IPS-18c (cell line): ENCODE measurements at regions not wholly inside any gene's neighbourhood (a gene's known extent, or its start where the extent isn't known, plus 50 kb on each side); places are given as distances from the start of the nearest gene placed in this dataset.

Experiments
- H3K4me3 ChIP-seq: 2 replicates; pipeline ENCODE4 v1.7.0; 2013; ENCODE audit warnings: low read depth, mild to moderate bottlenecking, low read length, moderate library complexity; ENCODE audit not compliant: insufficient read depth
- H3K9me3 ChIP-seq: one replicate; pipeline ENCODE4 v1.6.1; 2013; ENCODE audit warnings: mild to moderate bottlenecking, low read length, moderate library complexity; ENCODE audit not compliant: control insufficient read depth, insufficient read depth

DNA sequence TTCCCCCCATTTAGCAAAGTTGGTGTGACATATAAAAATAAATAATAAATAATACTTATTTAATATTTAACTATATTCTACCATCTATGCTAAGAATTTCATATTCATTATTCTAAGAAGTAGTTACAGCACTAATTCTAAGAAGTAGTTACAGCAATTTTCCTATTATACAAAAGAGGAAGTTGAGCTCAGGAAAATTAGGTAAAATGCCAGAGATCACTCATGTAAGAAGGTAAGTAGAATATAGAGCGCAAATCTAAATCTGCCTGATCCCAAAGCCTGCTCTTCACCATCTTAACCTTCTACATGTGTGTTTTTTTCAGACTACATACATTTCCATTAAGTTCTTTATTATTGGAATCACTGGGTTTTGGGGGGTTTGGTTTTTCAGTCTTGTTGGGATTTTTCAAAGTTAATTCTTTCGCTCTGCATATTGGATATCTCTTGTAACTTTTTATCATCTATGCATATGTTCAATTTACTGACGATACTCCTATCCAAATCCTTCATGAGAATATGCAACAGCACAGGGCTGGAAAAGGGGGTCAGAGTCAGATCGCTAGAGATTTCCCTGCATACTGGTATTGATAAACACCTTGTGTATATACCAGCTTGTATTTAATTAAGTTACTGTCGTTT, 852.1 kb downstream of the MAT2B start:
- no peaks in the 10 kb centered on the region for H3K9me3 ChIP-seq
- no peak overlapping the region for H3K4me3 ChIP-seq

DNA sequence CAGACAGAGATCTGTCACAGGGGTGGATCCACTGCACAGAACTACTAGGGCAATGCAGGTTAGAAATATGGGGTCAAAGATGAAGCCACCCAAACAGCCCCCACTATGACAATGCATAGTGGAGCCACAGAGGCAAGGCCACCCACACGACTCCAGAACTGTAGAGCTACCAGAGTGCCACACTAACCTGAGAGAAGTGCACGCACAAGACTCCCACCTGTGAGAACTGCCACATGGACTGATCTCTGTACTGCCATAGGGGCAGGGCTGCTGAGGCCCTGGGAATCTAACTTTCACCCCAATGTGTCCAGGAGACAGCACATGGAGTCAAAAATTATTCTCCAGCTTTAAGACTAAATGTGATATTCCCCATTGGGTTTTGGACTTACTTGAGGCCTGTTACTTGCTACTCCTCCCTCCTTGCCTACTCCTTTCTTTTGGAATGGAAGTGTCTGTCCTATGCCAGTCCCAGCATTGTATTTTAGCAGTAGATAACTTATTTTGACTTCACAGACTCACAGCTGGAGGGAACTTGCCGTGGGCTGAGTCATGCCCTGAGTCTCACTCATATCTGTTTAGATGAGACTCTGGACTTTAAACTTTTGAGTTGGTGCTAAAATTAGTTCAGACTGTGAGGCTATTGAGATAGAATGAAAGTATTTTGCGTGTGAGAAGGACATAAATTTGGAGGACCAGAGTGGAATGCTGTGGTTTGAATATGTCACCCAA, 853.3 kb downstream of the MAT2B start:
- Histone ChIP-seq H3K4me3 (no peak overlapping the region), H3K9me3 (no peaks in the 10 kb centered on the region)

DNA sequence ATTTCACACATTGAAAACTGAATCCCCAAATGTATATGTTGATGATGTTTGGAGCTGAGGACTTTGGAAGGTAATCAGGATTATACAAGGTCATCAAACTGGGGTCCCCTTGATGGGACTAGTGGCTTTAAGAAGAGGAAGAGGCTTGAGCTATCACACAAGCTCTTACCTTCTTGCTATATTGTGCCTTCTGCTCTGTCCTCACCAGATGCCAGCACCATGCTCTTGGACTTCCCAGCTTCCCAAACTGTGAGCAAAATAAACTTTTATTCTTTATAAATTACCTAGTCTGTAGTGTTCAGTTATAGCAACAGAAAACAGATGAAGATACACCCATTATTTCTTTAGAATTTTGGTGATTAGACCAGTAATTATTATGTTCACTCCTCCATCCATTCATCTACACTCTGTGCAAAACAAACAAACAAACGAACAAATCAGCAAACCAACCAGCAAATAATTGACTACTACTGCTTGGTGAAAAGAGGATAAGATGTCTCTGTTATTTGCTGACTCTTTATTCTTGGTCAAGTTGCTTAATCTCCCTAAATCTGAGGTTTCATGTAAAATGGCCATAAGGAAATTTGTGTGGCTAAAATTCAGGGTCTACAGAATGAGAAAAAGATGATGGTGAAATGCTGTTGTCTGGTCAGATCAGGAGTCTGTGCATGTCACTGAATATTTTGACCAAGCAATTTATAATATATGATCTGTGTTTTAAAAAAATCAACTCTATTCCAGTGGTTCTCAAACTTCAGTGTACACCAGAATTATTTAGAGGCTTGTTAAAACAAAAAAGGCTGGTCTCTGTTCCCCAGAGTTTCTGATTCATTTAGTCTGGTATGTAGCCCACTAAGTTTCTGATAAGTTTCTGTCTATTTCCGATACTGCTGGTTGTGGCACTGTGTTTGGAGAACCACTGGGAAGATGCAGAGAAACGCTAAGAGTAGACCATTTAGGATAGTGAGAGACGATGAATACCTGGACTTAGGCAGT, 854.1 kb downstream of the MAT2B start:
- no peak overlapping the region for H3K4me3 ChIP-seq
- H3K9me3 ChIP-seq = no peaks in the 10 kb centered on the region

DNA sequence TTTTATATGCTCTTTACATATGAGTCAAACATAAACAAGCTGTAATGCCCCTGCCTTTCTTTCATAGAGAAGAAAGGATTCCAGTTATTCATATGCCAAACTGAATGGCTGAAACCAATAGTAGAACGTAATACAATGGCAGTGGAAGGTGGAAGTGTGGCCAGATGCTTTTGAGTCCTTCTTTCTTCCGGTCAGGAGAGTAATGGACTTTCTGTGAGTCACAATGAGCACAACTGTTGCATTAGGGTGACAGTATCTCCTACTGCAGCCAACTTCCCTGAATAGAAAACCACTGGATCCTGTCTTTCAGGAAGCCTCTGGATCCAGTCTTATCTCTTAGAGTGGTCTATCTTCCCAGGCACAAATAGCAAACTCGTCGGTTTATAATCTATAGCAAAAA, 855.2 kb downstream of the MAT2B start:
- no peaks in the 10 kb centered on the region for H3K9me3 ChIP-seq
- H3K4me3 ChIP-seq = no peak overlapping the region

DNA sequence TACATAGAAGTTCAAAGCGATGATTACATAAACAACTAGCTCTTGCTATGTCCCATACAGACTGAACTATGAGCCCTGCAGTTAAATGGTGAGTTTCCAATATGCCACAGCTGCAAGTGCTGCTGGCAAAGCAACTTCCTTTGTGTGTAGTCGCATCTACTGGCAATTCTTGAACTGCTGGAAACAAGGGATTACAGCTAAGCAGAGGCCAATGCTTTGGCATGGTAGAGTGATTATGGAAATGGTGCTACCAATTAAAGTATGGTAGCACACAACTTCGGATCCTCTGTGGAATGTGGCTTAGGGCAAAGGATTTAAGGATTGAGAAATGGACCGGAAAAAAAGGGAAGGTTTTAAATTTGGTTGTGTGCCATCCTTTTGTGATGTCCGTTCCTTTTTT, 856.6 kb downstream of the MAT2B start:
- Histone ChIP-seq H3K9me3 (no peaks in the 10 kb centered on the region), H3K4me3 (no peak overlapping the region)

DNA sequence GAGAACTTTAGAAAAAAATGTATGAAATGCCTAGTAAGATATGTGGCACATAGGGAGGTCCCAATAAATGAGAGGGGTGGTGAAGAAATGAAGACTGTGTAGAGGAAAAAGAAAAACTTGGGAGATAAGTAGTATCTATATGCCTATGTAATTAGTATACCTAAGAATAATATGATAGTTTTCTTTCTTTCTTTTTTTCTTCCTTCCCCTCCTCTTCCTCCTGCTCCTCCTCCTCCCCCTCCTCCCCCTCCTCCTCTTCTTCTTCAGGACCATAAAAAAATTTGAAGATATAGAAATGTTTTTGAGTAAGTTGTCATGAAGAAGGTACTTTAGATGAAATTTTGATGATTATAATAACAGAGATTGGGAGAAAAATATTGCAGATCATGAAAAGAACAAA, 857.4 kb downstream of the MAT2B start:
- H3K4me3 ChIP-seq = no peak overlapping the region
- no peaks in the 10 kb centered on the region for H3K9me3 ChIP-seq

DNA sequence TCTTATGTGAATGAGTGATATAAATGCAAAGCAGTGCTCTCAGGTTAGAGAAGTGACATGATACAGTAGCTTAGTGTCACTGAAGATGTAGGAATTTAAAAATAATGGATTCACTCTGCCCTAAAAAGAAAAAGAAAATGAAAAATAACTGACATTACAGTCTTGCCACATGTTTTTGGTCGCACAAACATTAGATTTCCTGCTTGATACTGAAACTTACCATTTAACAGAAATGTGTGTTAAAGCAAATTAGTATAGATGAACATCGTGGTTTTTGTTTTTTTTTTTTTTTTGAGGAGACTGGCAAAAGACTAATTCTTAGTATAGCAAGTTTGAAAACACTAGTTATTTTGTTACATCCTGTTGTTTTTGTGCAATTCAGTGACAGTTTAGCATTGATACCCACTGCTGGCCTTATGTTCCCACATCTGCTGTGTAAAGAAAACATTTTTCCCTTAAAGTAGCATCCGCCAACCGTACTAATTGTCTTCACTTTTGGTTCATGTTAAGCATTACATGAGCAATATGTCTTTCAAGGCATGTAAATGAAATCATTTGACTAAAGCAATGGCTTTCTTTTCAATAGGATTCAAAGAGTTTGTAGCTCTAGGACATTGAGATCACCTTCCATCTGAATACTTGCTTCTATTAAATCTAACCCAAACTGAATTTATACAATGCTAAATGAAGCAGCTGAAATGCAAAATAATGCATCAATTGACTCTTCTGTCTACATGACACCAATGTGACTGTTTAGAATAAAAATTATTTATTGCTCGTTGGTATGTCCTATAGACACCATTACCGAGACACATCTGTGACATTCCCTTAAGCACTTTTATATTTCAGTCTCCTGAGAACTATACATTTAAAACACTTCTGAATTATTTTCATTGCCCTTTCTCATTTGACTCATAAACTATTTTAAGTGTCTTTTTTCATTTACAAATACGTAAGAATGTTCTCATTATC, 859.1 kb downstream of the MAT2B start:
- Histone ChIP-seq H3K4me3 (no peak overlapping the region), H3K9me3 (no peaks in the 10 kb centered on the region)

DNA sequence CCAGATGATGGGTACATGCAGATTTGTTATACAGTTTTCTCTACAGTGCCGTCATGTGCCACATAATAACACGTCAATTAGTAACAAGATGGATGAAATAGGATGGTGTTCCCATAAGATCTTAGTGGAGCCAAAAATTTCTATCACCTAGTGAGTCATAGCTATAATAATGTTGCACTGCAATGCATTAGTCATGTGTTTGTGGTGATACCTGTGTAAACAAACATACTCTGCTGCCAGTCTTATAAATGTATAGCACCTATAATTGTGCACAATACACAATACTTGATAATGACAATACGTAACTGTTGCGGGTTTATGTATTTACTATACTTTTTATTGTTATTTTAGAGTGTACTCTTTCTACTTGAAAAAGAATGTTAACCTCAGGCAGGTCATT, 865.4 kb downstream of the MAT2B start:
- Histone ChIP-seq H3K4me3 (no peak overlapping the region), H3K9me3 (no peaks in the 10 kb centered on the region)

DNA sequence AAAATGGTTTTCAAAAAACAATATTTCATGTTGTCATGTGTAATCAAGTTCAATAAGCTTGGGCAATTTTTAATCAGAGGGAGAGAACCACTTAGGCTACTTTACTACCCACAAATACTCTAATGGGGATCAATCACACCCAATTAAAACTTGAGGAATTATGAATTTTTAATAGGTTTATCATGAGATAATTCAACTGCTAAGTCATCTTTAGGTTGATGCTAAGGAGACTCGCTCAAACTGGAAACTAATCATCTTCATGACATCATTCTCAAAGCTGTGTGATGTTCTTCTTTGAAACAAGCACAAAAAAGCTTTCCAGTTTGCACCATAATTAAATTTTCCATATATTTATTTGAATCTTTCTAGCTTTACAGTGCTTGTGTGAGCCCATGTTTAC, 867.5 kb downstream of the MAT2B start:
- Histone ChIP-seq H3K4me3 (no peak overlapping the region), H3K9me3 (no peaks in the 10 kb centered on the region)

DNA sequence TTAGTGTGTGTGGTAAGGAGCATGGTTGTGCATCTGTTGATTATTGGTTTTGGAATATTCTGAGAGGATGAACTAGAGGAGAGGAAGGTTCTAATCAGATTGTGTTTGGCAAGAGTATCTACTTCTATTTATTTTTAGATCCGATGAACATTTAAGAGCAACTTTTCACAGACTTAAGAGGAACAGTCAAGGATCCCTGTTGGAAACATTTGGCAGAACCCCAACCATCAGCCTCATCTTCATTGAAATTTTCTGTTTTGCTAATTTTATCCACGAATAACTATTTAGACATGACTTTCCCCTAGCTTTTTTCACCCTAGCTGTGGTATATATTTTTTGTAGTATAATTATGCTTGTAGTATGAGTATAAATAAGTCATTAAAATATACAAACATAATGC, 868.5 kb downstream of the MAT2B start:
- Histone ChIP-seq H3K9me3 (no peaks in the 10 kb centered on the region), H3K4me3 (no peak overlapping the region)

DNA sequence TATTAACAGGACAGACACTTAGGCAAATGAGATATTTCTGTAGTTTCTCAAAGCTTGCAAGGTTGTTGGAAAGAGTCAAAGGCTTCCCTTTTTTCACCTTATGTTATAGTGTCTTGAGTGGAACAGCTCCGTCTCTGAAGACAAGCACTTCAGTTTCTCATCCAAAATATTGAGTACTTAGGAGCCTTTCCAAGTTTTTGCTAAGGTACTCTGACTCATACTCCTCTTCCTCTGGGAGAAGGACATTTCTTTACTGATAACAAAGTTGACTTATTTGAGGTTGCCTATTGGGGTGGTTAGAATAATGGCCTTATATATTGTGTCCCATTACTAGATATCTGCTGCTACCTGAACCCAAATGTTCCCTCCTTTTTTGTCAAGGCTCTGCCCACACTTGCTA, 869.6 kb downstream of the MAT2B start:
- H3K9me3 ChIP-seq = no peaks in the 10 kb centered on the region
- no peak overlapping the region for H3K4me3 ChIP-seq

DNA sequence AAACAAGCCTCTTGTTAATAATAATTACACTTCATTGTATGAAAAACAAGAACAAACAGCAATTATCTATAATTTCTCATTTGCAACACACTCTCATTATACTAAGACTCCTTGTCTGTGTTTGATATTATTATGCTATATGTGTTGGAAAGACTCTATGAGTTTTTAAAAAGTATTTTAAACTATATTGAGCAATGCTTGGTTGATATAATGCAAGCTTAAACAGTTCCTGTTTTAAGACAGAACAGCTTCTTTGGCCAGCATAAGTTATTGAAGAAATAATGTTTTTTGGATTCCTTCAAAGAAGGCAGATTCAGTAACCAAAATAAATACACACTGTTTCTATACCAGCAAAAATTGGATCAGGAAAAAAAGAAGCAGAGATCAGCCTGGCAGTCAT, 871.4 kb downstream of the MAT2B start:
- no peak overlapping the region for H3K4me3 ChIP-seq
- H3K9me3 ChIP-seq = no peaks in the 10 kb centered on the region

DNA sequence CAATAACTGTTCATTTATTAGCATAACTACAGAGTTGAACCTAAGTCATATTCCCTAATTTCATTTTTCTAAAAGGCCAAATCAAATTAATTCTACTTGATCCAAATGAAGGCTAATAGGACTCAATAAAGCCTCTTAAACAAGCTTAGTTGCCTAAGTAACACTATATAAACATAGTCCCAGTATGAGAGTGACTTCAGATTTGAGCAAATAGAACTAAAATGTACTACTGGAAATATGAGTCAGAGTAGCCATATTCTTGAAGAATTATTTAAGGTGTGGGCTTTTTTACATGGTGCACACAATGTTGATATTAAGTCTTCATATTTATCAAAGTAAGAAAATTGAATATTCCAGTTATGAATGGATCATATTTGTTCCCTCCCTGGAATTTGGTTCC, 872.3 kb downstream of the MAT2B start:
- no peaks in the 10 kb centered on the region for H3K9me3 ChIP-seq
- H3K4me3 ChIP-seq = no peak overlapping the region

DNA sequence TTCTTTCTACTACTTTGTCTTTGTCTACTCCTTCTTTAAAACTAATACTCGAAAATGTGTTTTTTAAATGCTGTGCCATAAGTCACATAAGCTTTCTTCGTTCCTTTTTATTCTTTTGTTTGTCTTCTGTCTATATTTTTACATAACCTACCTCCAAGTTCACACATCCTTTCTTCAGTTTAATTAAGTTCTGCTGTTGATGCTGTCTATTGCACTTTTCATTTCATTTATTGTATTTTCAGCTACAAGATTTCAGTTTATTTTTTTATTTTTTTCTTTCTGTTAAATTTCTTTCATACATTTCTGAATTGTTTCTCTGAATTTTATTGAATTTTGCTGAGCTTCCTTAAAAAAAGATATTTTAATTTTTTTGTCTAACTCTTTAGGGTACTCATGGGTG, 878.2 kb downstream of the MAT2B start:
- Histone ChIP-seq H3K4me3 (no peak overlapping the region), H3K9me3 (no peaks in the 10 kb centered on the region)

DNA sequence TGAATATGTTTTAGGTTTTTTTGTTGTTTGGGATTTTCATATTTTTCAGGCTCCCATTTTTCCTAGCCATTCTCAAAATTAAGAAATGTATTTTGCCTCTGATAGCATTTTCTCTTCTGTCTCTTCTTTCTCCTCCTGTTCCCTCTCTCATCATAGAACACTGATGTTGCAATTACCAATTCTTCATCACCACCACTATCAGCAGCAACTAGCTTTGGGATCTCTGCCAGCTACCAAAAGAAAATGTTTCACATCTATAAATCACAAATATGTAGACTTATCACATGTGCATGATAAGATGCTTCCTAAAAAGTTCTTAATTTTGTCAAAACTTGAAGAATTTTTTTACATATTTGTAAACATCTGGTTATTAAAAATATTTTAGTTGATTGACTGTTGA, 887.1 kb downstream of the MAT2B start:
- no peaks in the 10 kb centered on the region for H3K9me3 ChIP-seq

DNA sequence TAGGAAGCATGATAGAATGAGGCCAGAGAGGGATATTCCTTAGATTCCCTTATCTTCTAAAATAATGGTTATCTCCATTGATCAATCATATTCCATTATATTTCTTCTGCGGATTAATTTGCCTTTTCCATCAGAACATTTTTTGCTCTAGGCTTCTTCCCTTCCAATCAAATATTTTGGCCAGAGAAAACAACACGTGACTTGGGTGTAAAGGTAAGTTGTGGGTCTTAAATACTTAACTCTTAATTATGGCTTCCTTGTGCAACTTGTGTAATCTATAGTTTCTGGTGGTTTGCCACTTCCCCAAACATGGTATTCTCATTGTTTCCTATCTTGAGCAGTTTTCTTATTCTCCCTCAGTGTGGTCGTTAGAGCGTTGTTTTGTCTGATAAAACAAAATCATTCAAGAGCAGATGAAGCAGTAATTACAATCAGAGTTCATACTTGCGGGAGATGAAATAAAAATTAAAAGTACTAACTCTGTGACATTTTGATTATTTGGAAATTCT, 889.3 kb downstream of the MAT2B start:
- Histone ChIP-seq H3K9me3 (no peaks in the 10 kb centered on the region), H3K4me3 (no peak overlapping the region)

More for the DNA sequence above, 887.1 kb downstream of the MAT2B start:
- H3K4me3 ChIP-seq = no peak overlapping the region

DNA sequence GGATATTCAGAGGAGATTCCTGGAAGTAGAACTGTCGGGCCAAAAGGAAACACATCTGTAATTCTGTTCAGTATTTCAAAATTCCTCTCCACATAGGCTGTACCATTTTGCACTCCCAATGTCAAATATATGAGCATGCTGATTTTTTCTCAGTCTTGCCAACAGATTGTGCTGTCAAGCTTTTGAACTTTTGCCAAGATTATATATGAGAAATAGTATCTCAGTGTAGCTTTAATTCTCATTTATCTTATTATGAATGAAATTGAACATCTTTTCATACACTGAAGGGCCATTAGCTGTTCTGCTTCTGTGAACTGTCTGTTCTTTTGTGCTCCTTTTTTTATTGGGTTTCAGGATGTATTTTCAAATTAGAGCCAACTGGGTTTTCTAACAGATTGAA, 907.1 kb downstream of the MAT2B start:
- Histone ChIP-seq H3K4me3 (no peak overlapping the region), H3K9me3 (no peaks in the 10 kb centered on the region)
